Liver (tissue), 8 donors: ENCODE measurements at regions not wholly inside any gene's neighbourhood (a gene's known extent, or its start where the extent isn't known, plus 50 kb on each side); places are given as distances from the start of the nearest gene placed in this dataset.

Source experiments
- DNase-seq: peaks from one replicate; pipeline ENCODE4 v3.0.0-alpha.2; 2017; ENCODE audit warnings: low spot score
- H3K27ac ChIP-seq, 2 donors: one replicate each; pipeline ENCODE4 v1.7.0; 2013; ENCODE audit warnings: inconsistent platforms in 2 of 2, low read length in 2 of 2, control low read depth in 1 of 2, low read depth in 1 of 2, mild to moderate bottlenecking in 1 of 2
- H3K27me3 ChIP-seq, 4 donors: one replicate each; pipeline versions ENCODE4 v1.6.1 to v1.7.0; 2013; ENCODE audit warnings: low read length in 3 of 4, inconsistent platforms in 1 of 4, mild to moderate bottlenecking in 1 of 4, moderate library complexity in 1 of 4; ENCODE audit not compliant: control insufficient read depth in 4 of 4, insufficient read depth in 4 of 4
- H3K36me3 ChIP-seq, 4 donors: one replicate each; pipeline versions ENCODE4 v1.6.1 to v1.7.0; 2013; ENCODE audit warnings: low read length in 3 of 4, mild to moderate bottlenecking in 3 of 4, low read depth in 1 of 4, moderate library complexity in 1 of 4; ENCODE audit not compliant: control insufficient read depth in 4 of 4, insufficient read depth in 3 of 4
- H3K4me1 ChIP-seq, 4 donors: one replicate each; pipeline versions ENCODE4 v1.6.1 to v1.7.0; 2013; ENCODE audit warnings: low read length in 3 of 4, mild to moderate bottlenecking in 3 of 4, moderate library complexity in 1 of 4; ENCODE audit not compliant: control insufficient read depth in 4 of 4, insufficient read depth in 4 of 4
- H3K4me3 ChIP-seq, 3 donors: one replicate each; pipeline versions ENCODE4 v1.6.1 to v1.7.0; 2013; ENCODE audit warnings: low read length in 3 of 3, control low read depth in 1 of 3, low read depth in 1 of 3, mild to moderate bottlenecking in 1 of 3
- H3K9ac ChIP-seq, 2 donors: one replicate each; pipeline ENCODE4 v1.7.0; 2013; ENCODE audit warnings: low read length in 2 of 2, mild to moderate bottlenecking in 2 of 2, moderate library complexity in 2 of 2, control low read depth in 1 of 2, low read depth in 1 of 2
- H3K9me3 ChIP-seq, 4 donors: one replicate each; pipeline versions ENCODE4 v1.6.1 to v1.7.0; 2013; ENCODE audit warnings: low read length in 3 of 4; ENCODE audit not compliant: control insufficient read depth in 4 of 4
- ATF3 ChIP-seq: IDR thresholded peaks from 2 replicates; pipeline ENCODE4 v1.6.1; 2016; ENCODE audit warnings: antibody characterized with exemption
- CTCF ChIP-seq: fragments of 150-350 bp; IDR thresholded peaks from 2 replicates; pipeline ENCODE4 v1.5.1; 2017; ENCODE audit warnings: improper control_type of control experiment, low read depth, low read length; ENCODE audit not compliant: missing input control
- FOXA1 ChIP-seq: IDR thresholded peaks from 2 replicates; pipeline ENCODE4 v1.6.1; 2016; ENCODE audit warnings: antibody characterized with exemption
- FOXA2 ChIP-seq: IDR thresholded peaks from 2 replicates; pipeline ENCODE4 v1.6.1; 2016; ENCODE audit warnings: antibody characterized with exemption
- HNF4A ChIP-seq, 2 donors: conservative IDR thresholded peaks; 2 replicates each; pipeline ENCODE4 v1.6.1; 2016; ENCODE audit warnings: antibody characterized with exemption in 2 of 2, mild to moderate bottlenecking in 2 of 2
- NR2F2 ChIP-seq: IDR thresholded peaks from 2 replicates; pipeline ENCODE4 v1.6.1; 2016; ENCODE audit warnings: antibody characterized with exemption
- RAD21 ChIP-seq, 2 donors: IDR thresholded peaks; 2 replicates each; pipeline ENCODE4 v1.6.1; 2016; ENCODE audit warnings: antibody characterized with exemption in 2 of 2, mild to moderate bottlenecking in 2 of 2
- REST ChIP-seq: IDR thresholded peaks from 2 replicates; pipeline ENCODE4 v1.6.1; 2016; ENCODE audit warnings: antibody characterized with exemption, mild to moderate bottlenecking
- RXRA ChIP-seq, 2 donors: IDR thresholded peaks; 2 replicates each; pipeline ENCODE4 v1.6.1; 2017 to 2018; ENCODE audit warnings: antibody characterized with exemption in 2 of 2, mild to moderate bottlenecking in 1 of 2
- TAF1 ChIP-seq: conservative IDR thresholded peaks from 2 replicates; pipeline ENCODE4 v1.6.1; 2016; ENCODE audit warnings: antibody characterized with exemption, mild to moderate bottlenecking
- YY1 ChIP-seq: IDR thresholded peaks from 2 replicates; pipeline ENCODE4 v1.6.1; 2016; ENCODE audit warnings: antibody characterized with exemption, mild to moderate bottlenecking
- ZBTB33 ChIP-seq: IDR thresholded peaks from 2 replicates; pipeline ENCODE4 v1.6.1; 2016; ENCODE audit warnings: antibody characterized with exemption
- WGBS: extraction: QIAGEN DNeasy Blood & Tissue Kit; methylation state at CpG from one replicate; pipeline ENCODE4 v1.1.7; 2013; 5-methylcytosine and 5-hydroxymethylcytosine counted together
- donor health status: healthy.
- donor health status: healthy.
- donor health status: healthy.
- donor health status: healthy.
- donor health status: healthy.

GRCh38 chr3:186459108-186459467 is 85.1 kb downstream of the CRYGS start:
- Histone ChIP-seq H3K36me3 (no peaks in the 10 kb centered on the region), H3K9me3 (no peaks in the 10 kb centered on the region), H3K9ac (no peak overlapping the region), H3K4me1 (no peaks in the 10 kb centered on the region), H3K27me3 (no peaks in the 10 kb centered on the region), H3K4me3 (no peak overlapping the region), H3K27ac (no peak overlapping the region)
- peak; percentile 62 for TF ChIP-seq NR2F2
- TF ChIP-seq RAD21 (IDR thresholded peaks at IDR 0.05): no peak
- DNase-seq: no peak
- 67% methylated on average over 2 of the region's 2 CpGs for WGBS

- 82% methylated on average over 6 of the region's 6 CpGs for WGBS
- H3K9ac ChIP-seq: no peak overlapping the region
- H3K27me3 ChIP-seq: no peaks in the 10 kb centered on the region
- no peaks in the 10 kb centered on the region for H3K4me1 ChIP-seq
- H3K9me3 ChIP-seq: no peaks in the 10 kb centered on the region
- H3K4me3 ChIP-seq: no peak overlapping the region
- no peak overlapping the region for H3K27ac ChIP-seq
- DNase-seq: no peak
- H3K36me3 ChIP-seq: no peaks in the 10 kb centered on the region
- TF ChIP-seq YY1 (no peak), FOXA1 (no peak), NR2F2 (no peak), TAF1 (no peak), RAD21 (IDR thresholded peaks at IDR 0.05) (no peak), ZBTB33 (no peak), CTCF (no peak), HNF4A (conservative IDR thresholded peaks at IDR 0.05) (no peak), RXRA (IDR thresholded peaks at IDR 0.05) (no peak), ATF3 (no peak), REST (no peak), FOXA2 (no peak)
These were observed 85.7 kb downstream of the CRYGS start for GRCh38 chr3:186458306-186459107.
